GM08714 (cell line): ENCODE measurements at regions not wholly inside any gene's neighbourhood (a gene's known extent, or its start where the extent isn't known, plus 50 kb on each side); places are given as distances from the start of the nearest gene placed in this dataset.

Source experiments
- H3K4me3 ChIP-seq: fragments of 200-500 bp; sonication (Bioruptor generic); 2 replicates; pipeline ENCODE4 v1.5.1; 2014; ENCODE audit warnings: mild to moderate bottlenecking, low read length, inconsistent platforms
- ZNF274 ChIP-seq: IDR thresholded peaks from 2 replicates; pipeline ENCODE4 v1.6.1; 2012; ENCODE audit warnings: mild to moderate bottlenecking, low read depth, low read length

GRCh38 chr12:85672436-85672835 is 163.8 kb downstream of the RASSF9 start:
- H3K4me3 ChIP-seq = no peak overlapping the region
- no peak for TF ChIP-seq ZNF274

DNA sequence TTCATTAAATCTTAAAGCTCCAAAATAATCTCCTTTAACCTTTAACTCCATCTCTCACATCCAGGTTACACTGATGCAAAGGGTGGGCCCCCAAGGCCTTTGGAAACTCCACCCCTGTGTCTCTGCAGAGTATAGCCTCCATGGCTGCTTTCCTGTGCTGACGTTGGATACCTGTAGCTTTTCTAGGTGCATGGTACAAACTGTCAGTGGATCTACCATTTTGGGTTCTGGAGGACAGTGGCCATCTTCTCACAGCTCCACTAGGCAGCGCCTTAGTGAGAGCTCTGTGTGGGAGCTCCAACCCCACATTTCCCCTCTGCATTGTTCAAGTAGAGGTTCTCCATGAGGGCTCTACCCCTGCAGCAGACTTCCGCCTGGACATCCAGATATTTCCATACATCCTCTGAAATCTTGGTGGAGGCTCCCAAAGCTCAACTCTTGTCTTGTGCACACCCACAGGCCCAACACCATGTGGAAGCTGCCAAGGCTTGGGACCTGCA is 162.2 kb downstream of the RASSF9 start:
- no peak overlapping the region for H3K4me3 ChIP-seq
- TF ChIP-seq ZNF274 = no peak

GRCh38 chr12:85676816-85677749 is 159.1 kb downstream of the RASSF9 start:
- no peak for TF ChIP-seq ZNF274
- H3K4me3 ChIP-seq = no peak overlapping the region

GRCh38 chr12:85679296-85679695 is 156.9 kb downstream of the RASSF9 start:
- no peak overlapping the region for H3K4me3 ChIP-seq
- TF ChIP-seq ZNF274 = no peak

DNA sequence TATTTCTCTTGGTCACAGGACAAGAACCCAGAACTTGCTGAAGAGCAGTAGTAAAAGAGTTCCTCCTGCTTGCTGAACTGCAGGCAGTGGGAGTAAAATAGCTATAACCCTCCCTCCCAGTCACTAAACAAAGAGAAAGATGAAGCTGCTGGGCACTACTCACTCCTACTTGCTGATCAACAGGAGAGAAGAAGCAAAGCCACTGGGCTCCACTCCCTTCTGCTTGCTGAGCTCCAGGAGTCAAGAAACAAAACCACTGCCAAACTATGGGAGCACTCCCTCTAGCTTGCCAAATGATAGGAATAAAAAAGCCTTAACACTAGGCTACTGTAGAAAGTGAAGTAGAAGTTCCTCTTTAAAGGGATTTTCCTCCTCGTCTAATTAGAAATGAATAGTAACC is 155.3 kb downstream of the RASSF9 start:
- no peak overlapping the region for H3K4me3 ChIP-seq
- TF ChIP-seq ZNF274 = no peak

- no peak for TF ChIP-seq ZNF274
- H3K4me3 ChIP-seq = no peak overlapping the region
Observed at GRCh38 chr12:85681333-85681732, 154.9 kb downstream of the RASSF9 start.

- H3K4me3 ChIP-seq = no peak overlapping the region
Observed at GRCh38 chr12:85683051-85683450, 153.2 kb downstream of the RASSF9 start.

DNA sequence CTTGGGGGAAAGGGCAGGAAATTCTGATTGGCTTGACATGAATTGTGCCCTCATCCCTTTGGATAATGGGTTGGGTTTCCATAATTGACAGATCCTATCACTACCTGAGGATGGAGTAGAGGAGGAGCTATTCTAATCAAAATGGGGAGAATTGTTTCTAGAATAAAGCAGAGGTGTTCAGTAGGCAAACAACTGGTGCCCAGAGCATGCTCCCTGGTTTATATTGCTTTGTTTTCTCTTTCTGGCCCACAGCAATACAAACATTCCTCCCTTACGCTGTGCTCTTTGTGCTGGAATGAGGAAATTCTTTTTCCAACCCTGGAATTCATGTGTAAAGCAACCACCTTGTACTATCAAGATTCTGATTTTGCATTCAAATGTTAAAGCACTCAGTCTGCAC is 147.4 kb downstream of the RASSF9 start:
- TF ChIP-seq ZNF274 = no peak
- H3K4me3 ChIP-seq = no peak overlapping the region

More at GRCh38 chr12:85683051-85683450, 153.2 kb downstream of the RASSF9 start:
- no peak for TF ChIP-seq ZNF274

DNA sequence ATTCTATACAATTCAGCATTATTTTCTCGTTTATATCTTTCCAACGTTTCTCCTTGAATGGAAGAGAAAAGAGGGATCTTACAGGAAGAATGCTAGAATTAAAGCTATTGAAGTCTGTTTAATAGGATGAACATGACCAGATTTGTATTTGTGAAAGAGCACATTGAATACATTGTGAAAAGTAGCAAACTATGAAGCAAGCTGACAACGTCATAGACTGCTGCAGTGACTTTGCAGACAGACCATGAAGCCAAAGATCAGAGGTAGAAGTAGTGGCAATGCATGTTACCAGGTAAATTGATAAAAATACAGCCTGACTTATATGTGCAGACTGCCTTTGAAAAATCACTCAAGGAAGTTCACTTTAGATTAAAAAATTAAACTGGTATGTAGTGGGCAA is 146.1 kb downstream of the RASSF9 start:
- no peak for TF ChIP-seq ZNF274
- H3K4me3 ChIP-seq = no peak overlapping the region

DNA sequence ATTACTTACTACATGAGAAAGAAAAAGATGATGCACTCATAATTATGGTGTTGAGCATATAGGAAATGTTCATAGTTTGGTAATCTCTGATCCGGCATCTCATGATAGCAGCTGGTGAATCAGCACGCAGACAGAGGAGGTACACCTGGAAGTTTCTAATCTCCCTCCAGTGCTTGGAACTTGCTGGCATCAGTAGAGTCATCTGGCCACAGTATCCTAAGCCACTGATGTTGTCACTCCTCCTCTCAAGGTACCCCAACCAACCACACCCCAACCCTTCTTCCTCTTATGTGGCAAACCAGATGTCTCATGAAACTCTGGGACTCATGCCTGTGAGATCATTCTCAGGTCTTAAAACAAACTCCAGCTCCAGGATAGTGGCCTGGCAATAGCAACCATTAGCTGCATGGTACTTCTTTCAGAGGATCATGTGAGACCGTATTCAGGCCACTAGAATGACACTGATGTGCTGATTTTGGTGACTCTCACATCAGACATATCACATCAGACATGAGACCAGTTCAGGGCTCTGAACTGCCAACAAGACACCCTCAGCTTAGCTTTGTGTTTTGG is 143.0 kb downstream of the RASSF9 start:
- no peak for TF ChIP-seq ZNF274

GRCh38 chr12:85695097-85695715 is 141.0 kb downstream of the RASSF9 start:
- no peak for TF ChIP-seq ZNF274
- no peak overlapping the region for H3K4me3 ChIP-seq

More for the DNA sequence above, 143.0 kb downstream of the RASSF9 start:
- no peak overlapping the region for H3K4me3 ChIP-seq

DNA sequence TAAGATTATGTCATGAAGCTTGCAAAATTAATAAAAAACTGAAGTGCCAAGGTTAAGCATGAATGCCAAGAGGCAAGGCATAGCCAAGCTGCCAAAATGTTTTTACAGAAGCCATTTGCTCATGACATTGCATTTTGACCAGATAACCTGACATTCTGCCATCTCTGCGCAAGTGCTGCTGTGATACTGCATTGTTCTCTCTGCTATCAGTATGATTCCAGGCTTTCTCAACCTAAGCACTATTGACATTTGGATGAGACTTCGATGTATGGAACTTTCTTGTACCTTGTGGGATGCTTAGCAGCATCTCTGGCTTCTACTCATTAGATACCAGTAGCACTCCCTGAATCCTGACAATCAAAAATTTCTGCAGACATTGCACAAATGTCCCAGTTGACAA is 139.2 kb downstream of the RASSF9 start:
- no peak overlapping the region for H3K4me3 ChIP-seq
- no peak for TF ChIP-seq ZNF274

- TF ChIP-seq ZNF274 = no peak
- H3K4me3 ChIP-seq = no peak overlapping the region
Observed at GRCh38 chr12:85698937-85699336, 137.3 kb downstream of the RASSF9 start.

GRCh38 chr12:85708775-85709174 is 127.4 kb downstream of the RASSF9 start:
- no peak for TF ChIP-seq ZNF274
- no peak overlapping the region for H3K4me3 ChIP-seq
